ENCODE measurements at regions not wholly inside any gene's neighbourhood (a gene's known extent, or its start where the extent isn't known, plus 50 kb on each side); places are given as distances from the start of the nearest gene placed in this dataset.
A peak's percentile ranks its signal among the peaks of the same experiment; 100 is the strongest.

- no peak for TF ChIP-seq CTCF (IDR thresholded peaks at IDR 0.05)
- Histone ChIP-seq H3K9me3 (no peaks in the 10 kb centered on the region), H3K27me3 (no peaks in the 10 kb centered on the region), H3K27ac (no peak overlapping the region), H3K4me3 (no peak overlapping the region), H3K4me1 (no peaks in the 10 kb centered on the region), H3K36me3 (no peaks in the 10 kb centered on the region)
- no peak for DNase-seq (ENCODE audit: low spot score in 2 of 2)
- intact Hi-C loops (cut with DNase I) = no loop called here
Measured at GRCh38 chr2:234765279-234765678, 186.5 kb upstream of the SH3BP4 start.

- Histone ChIP-seq H3K27me3 (no peaks in the 10 kb centered on the region), H3K36me3 (no peaks in the 10 kb centered on the region), H3K27ac (no peak overlapping the region), H3K4me3 (no peak overlapping the region), H3K4me1 (no peaks in the 10 kb centered on the region), H3K9me3 (no peaks in the 10 kb centered on the region)
- no peak for TF ChIP-seq CTCF (IDR thresholded peaks at IDR 0.05)
- intact Hi-C loops (cut with DNase I) = no loop called here
- no peak for DNase-seq (ENCODE audit: low spot score in 2 of 2)
Measured at GRCh38 chr2:234764372-234764771, 187.4 kb upstream of the SH3BP4 start.

GRCh38 chr2:234763002-234763873 lies 188.6 kb upstream of the SH3BP4 start:
- Histone ChIP-seq H3K4me3 (no peak overlapping the region), H3K4me1 (no peaks in the 10 kb centered on the region), H3K27me3 (no peaks in the 10 kb centered on the region), H3K27ac (no peak overlapping the region), H3K9me3 (no peaks in the 10 kb centered on the region), H3K36me3 (no peaks in the 10 kb centered on the region)
- no peak for TF ChIP-seq CTCF (IDR thresholded peaks at IDR 0.05)
- intact Hi-C loops (cut with DNase I) = no loop called here
- no peak for DNase-seq (ENCODE audit: low spot score in 2 of 2)

DNA sequence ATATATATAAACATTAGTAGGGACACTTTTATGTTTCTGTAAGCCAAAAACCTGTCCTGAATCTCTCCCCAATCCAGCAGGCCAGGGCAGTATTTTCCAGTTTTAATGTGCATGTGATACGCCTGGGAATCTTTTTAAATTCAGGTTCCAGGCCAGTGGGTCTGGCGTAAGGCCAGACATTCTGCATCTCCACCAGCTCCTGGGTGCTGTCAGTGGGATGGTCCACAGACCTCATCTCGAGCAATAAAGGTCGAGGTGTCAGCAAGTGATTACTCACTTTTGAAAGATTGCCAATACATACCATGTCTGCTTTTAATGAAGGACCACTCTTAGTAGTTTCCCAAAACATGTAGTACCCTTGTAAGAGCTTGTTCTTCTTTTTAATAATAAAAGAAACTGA lies 189.9 kb upstream of the SH3BP4 start:
- H3K4me1 ChIP-seq = no peaks in the 10 kb centered on the region
- H3K27ac ChIP-seq = no peak overlapping the region
- H3K27me3 ChIP-seq = no peaks in the 10 kb centered on the region
- H3K4me3 ChIP-seq = no peak overlapping the region
- no peak for TF ChIP-seq CTCF (IDR thresholded peaks at IDR 0.05)
- H3K9me3 ChIP-seq = no peaks in the 10 kb centered on the region
- intact Hi-C loops (cut with DNase I) = no loop called here
- no peaks in the 10 kb centered on the region for H3K36me3 ChIP-seq
- DNase-seq (ENCODE audit: low spot score in 2 of 2) = no peak

DNA sequence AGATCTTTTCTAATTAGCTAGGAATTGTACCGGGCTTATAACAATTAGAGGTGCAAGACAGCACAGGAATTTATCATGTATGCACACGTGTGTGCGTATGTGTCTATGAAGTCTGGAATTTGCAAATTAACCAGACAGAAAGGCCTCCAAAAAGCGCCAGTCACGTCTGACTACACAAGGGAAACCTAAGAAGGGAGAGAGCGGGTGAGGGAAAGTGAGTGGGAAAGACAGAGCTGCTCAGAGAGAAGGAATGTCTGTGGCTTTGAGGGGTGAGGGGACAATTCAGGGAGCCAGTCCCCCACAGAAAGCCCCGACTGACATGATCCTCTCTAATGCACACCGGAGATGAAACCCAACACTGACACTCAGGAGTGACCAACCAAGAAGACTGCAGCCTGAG lies 197.7 kb upstream of the SH3BP4 start:
- TF ChIP-seq CTCF (IDR thresholded peaks at IDR 0.05) = no peak
- Histone ChIP-seq H3K27me3 (no peaks in the 10 kb centered on the region), H3K4me1 (no peaks in the 10 kb centered on the region), H3K36me3 (no peaks in the 10 kb centered on the region), H3K4me3 (peak overlapping the region in 1 of 2 donors; percentile 31), H3K9me3 (no peaks in the 10 kb centered on the region), H3K27ac (no peak overlapping the region)
- intact Hi-C loops (cut with DNase I) = no loop called here
- DNase-seq (ENCODE audit: low spot score in 2 of 2) = no peak
